Aorta (tissue), 5 donors: ENCODE measurements at regions not wholly inside any gene's neighbourhood (a gene's known extent, or its start where the extent isn't known, plus 50 kb on each side); places are given as distances from the start of the nearest gene placed in this dataset.
A peak's percentile ranks its signal among the peaks of the same experiment; 100 is the strongest.

Source experiments
- ATAC-seq: fragments of 200-7000 bp; cut with Tn5 transposase; one replicate; pipeline ENCODE4 v1.9.1; 2022; ENCODE audit warnings: moderate library complexity; ENCODE audit not compliant: low FRiP score
- DNase-seq, 2 donors: peaks; one replicate each; pipeline ENCODE4 v3.0.0-alpha.2; 2020
- H3K27ac ChIP-seq, 2 donors: one replicate each; pipeline ENCODE4 v1.5.1; 2013; ENCODE audit warnings: low read length in 2 of 2, mild to moderate bottlenecking in 2 of 2, moderate library complexity in 2 of 2, control low read depth in 1 of 2, inconsistent platforms in 1 of 2, low read depth in 1 of 2
- H3K27me3 ChIP-seq, 2 donors: one replicate each; pipeline ENCODE4 v1.6.1; 2013; ENCODE audit warnings: control low read depth in 1 of 2, low read length in 1 of 2, mild to moderate bottlenecking in 1 of 2, moderate library complexity in 1 of 2; ENCODE audit not compliant: insufficient read depth in 2 of 2, control insufficient read depth in 1 of 2
- H3K36me3 ChIP-seq, 2 donors: one replicate each; pipeline ENCODE4 v1.6.1; 2013; ENCODE audit warnings: control low read depth in 1 of 2, low read length in 1 of 2, mild to moderate bottlenecking in 1 of 2; ENCODE audit not compliant: insufficient read depth in 2 of 2, control insufficient read depth in 1 of 2
- H3K4me1 ChIP-seq, 2 donors: one replicate each; pipeline ENCODE4 v1.6.1; 2013; ENCODE audit warnings: low read length in 2 of 2, control low read depth in 1 of 2, mild to moderate bottlenecking in 1 of 2, moderate library complexity in 1 of 2; ENCODE audit not compliant: insufficient read depth in 2 of 2, control insufficient read depth in 1 of 2
- H3K4me3 ChIP-seq, 2 donors: one replicate each; pipeline ENCODE4 v1.5.1; 2013; ENCODE audit warnings: low read length in 2 of 2, control low read depth in 1 of 2, mild to moderate bottlenecking in 1 of 2
- H3K9me3 ChIP-seq: one replicate; pipeline ENCODE4 v1.6.1; 2013; ENCODE audit warnings: mild to moderate bottlenecking, low read length; ENCODE audit not compliant: control insufficient read depth
- WGBS, 2 donors: extraction: QIAGEN DNeasy Blood & Tissue Kit; methylation state at CpG; one replicate each; pipeline ENCODE4 v1.1.7; 2013; 5-methylcytosine and 5-hydroxymethylcytosine counted together
- intact Hi-C, 2 donors: fragments of 100-400 bp; cut with DNase I; formaldehyde crosslinking; loops; one replicate each; pipeline versions ENCODE4 v1.14.2 to v1.15.0; 2022
- donor health status: healthy with polysubstance abuse.
- donor health status: Bipolar disorder and iron deficiency.
- donor health status: DM: no; HTN: no; CAD: no.
- donor health status: DM: no; HTN: no; CAD: no.
- donor health status: DM: yes; HTN: yes; CAD: no.

DNA sequence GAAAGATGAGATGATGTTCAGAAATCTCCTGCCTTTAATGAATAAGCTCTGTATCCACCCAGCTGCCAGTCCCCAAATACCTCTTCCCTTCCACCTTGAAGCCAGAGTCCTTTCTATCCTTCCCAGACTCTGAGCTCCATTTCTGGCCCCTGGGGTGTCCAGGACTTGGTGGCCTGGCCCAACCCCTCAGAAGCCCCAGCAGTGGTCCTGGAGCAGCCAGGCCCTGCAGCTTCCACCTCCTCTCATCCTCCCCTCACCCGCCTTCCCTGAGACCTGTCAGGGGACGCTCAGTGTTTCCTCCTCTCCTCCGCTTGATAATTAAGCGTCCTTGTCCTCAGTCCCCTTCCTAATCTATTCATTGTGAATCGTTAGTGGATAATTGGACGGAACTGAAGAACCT lies 95.2 kb upstream of the CCL1 start:
- Histone ChIP-seq H3K4me3 (no peak overlapping the region), H3K4me1 (no peaks in the 10 kb centered on the region), H3K36me3 (no peaks in the 10 kb centered on the region), H3K27me3 (peaks cover 0 to 2% of the 10 kb centered on the region in 2 donors), H3K9me3 (no peaks in the 10 kb centered on the region), H3K27ac (no peak overlapping the region)
- peak in 1 of 2 donors; percentile 43 for DNase-seq
- no peak for ATAC-seq
- whole genome bisulfite sequencing, 2 donors, result 65 to 69% methylated on average over 6 of the region's 6 CpGs
- intact Hi-C loops, result no loop called here

DNA sequence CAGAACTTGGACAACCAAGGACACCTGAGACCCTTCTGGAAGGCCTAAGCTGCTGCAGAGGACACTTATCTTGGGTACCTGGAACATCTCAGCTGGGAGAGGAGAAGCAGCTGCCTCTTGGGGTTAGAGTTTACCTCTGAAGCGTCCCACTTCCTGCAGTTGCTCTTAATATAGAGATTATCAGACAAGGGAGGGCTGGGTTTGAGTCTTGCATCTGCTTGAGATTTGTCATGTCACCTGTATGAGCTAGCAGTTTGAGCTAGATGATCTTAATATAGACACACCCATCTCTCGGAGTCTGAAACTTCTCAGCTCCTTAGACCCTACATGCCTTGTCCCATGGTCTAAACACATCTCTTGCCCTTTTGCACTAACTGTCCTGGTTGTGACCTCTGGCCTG lies 93.1 kb upstream of the CCL1 start:
- Histone ChIP-seq H3K9me3 (no peaks in the 10 kb centered on the region), H3K4me3 (no peak overlapping the region), H3K27me3 (peaks cover 0 to 2% of the 10 kb centered on the region in 2 donors), H3K4me1 (no peaks in the 10 kb centered on the region), H3K36me3 (no peaks in the 10 kb centered on the region), H3K27ac (no peak overlapping the region)
- no peak for DNase-seq
- 55 to 71% methylated on average over 2 of the region's 2 CpGs for WGBS, 2 donors
- ATAC-seq, result no peak
- intact Hi-C loops, result no loop called here

DNA sequence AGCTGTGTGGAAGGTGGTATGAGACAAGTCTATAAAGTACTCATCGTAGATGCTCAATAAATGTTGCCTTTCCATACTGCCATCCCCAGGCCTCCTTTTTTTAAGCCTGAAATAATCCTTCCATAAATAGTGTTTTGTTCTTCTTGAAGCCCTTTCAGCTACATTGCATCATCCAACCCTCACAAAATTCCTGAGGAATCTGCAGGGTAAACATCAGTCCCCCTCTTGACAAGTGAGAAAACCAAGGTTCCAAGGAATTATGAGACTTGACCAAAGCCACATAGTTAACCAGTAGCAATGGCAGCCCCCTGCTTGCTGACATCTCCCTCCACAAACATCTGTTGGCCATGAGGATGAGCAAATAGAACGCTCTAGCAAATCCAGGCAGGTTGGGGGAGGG lies 89.7 kb upstream of the CCL1 start:
- ATAC-seq (no peak), DNase-seq (no peak)
- H3K9me3 ChIP-seq, result peaks cover 1% of the 10 kb centered on the region
- H3K4me1 ChIP-seq, result no peaks in the 10 kb centered on the region
- no peaks in the 10 kb centered on the region for H3K27me3 ChIP-seq
- no peak overlapping the region for H3K4me3 ChIP-seq
- H3K36me3 ChIP-seq, result no peaks in the 10 kb centered on the region
- intact Hi-C loops, result no loop called here
- 70 to 72% methylated on average over 2 of the region's 2 CpGs for WGBS, 2 donors
- no peak overlapping the region for H3K27ac ChIP-seq

DNA sequence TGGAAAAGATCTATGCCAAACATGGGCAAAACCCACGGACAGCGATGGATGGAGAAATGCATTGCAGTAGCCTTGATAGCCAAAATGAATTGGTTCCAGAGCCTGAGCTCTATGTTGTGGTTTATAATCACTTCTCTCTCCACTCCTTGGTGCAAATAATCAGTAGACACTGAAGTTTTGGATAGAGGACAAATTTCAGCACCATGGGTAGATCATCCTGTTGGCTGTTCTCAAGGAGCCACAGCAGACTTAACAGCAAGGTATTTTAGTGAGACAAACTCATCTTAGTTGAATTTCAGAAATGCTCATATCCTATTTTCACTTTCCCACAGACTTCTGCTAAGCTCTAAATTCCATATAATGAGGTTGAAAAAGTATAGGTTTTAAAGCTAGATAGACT lies 88.3 kb upstream of the CCL1 start:
- 70 to 83% methylated on average over 2 of the region's 2 CpGs for WGBS, 2 donors
- peaks cover 1% of the 10 kb centered on the region for H3K9me3 ChIP-seq
- intact Hi-C loops, result no loop called here
- no peaks in the 10 kb centered on the region for H3K4me1 ChIP-seq
- H3K4me3 ChIP-seq, result no peak overlapping the region
- H3K27me3 ChIP-seq, result no peaks in the 10 kb centered on the region
- DNase-seq (no peak), ATAC-seq (no peak)
- H3K36me3 ChIP-seq, result no peaks in the 10 kb centered on the region
- H3K27ac ChIP-seq, result no peak overlapping the region

DNA sequence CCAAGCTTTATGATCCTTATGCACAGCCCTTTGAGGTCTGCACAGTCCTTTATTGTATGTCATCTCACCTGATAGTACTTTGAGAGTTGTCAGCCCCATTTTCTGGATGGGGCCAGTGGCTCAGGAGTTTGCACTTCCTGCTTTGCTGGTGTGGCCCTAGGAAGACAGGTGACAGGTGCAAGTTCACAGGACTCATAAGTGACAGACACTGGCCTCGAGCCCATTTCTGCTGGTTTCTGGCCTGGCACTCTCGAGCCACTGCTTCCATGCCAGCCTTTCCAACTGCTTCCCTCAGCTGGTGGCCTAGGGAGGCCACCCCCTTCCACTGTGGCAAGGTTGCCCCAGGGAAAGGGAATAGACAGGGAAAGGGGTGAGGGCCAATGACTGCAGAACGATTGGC lies 84.4 kb upstream of the CCL1 start:
- no peaks in the 10 kb centered on the region for H3K4me1 ChIP-seq
- no peaks in the 10 kb centered on the region for H3K27me3 ChIP-seq
- no peak for ATAC-seq
- DNase-seq, result no peak
- intact Hi-C loops, result no loop called here
- H3K27ac ChIP-seq, result no peak overlapping the region
- WGBS, 2 donors, result 39 to 47% methylated on average over 3 of the region's 3 CpGs
- H3K9me3 ChIP-seq, result peaks cover 1% of the 10 kb centered on the region
- H3K36me3 ChIP-seq, result no peaks in the 10 kb centered on the region
- H3K4me3 ChIP-seq, result no peak overlapping the region

DNA sequence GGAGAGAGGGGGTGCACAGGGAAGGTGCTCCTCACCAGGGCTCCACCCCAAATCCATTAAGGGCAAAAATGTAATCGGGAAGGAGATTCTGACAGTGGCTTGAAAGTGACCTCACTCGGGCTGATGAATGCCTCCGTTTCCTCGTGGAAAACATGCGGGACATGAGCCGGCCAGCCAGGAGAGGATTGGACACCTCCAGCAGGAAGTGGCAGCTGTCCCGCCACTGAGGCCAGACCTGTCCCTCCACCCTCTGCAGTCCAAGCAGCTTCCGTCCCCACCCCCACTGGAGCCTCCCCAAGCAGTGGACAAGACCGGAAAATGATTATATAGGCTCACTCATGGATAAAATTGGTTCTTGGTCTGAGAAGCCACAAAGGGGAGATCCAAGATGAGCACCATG lies 82.1 kb upstream of the CCL1 start:
- Histone ChIP-seq H3K36me3 (no peaks in the 10 kb centered on the region), H3K4me1 (no peaks in the 10 kb centered on the region), H3K9me3 (no peaks in the 10 kb centered on the region), H3K27ac (no peak overlapping the region), H3K27me3 (no peaks in the 10 kb centered on the region), H3K4me3 (no peak overlapping the region)
- ATAC-seq (no peak), DNase-seq (no peak)
- WGBS, 2 donors, result 65 to 70% methylated on average over 9 of the region's 9 CpGs
- intact Hi-C loops, result no loop called here

DNA sequence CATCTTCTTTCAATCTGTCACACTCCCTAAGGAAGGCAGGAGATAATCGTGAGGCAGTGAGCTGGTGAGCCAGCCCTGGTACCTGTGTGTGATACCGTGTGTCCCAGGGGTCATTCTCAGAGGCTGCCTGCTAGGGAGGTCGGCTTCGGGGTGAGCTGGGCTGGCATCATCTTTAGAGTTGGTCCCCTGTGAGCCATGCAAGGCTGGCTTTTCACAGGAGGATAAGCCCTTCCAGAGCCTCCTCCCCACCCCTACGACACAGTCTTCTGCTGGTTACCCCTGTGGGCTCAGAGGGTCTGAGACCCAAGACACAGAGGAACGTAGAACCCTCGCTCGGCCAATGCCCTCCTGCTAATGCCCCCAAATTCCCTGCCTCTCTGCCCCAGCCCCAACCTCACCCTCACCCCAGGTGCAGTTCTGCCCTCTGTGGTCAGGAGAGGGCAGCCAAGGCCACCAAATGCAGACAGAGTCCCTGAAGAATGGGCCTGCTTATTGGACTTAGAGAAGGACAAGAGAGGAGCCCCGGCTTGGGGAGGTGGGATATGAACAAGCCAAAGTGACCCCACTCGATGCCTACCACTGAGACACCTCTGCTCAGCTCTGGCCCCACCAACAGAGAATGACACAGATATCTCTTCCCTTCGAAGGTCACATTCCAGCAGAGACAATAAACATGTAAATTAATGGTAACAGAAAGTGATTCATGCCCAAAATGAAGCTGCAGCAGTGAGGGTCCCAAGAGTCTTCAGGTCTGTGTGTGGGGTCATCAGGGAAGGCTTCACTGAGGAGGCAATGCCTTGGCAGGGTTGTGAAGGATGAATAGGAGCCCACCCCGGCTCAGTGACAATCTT lies 80.8 kb upstream of the CCL1 start:
- Histone ChIP-seq H3K27ac (no peak overlapping the region), H3K4me3 (no peak overlapping the region), H3K4me1 (no peaks in the 10 kb centered on the region), H3K27me3 (no peaks in the 10 kb centered on the region), H3K36me3 (no peaks in the 10 kb centered on the region), H3K9me3 (no peaks in the 10 kb centered on the region)
- intact Hi-C loops, result no loop called here
- ATAC-seq (no peak), DNase-seq (no peak)
- 45 to 49% methylated on average over 12 of the region's 12 CpGs for WGBS, 2 donors

DNA sequence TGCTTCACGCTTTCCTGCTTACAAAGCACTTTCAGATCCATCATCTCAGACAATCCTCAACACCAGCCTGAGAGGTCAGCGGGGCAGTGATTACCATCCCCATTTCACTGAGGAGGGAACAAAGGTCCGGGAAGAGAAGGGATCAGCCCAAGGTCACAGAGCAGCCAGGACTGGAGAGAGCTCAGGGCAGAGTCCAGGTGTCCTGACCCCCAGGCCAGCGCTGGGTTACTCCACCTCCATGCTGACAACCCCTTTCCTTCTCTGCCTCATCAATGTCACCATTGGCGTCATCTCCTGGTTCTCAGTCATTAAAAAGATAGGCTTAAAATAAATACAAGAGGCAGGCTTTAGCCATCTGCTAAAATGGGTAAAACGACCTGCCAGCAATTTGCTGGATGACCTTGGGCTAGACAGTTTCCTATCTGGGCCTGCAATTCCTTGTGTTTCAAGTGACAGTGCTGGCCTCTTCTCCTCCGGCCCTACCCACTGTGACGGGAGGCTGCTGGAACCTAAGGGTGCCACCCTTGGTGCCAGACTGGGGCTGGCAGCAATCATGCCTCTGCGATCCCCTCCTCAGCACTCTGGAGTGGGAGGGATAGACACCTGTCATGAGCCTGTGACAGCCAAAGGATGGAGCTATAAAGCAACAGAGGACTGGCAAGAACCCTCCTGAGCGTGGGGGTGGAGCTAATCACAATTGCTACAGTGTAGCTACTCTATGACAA lies 79.5 kb upstream of the CCL1 start:
- no peak overlapping the region for H3K4me3 ChIP-seq
- no peak for DNase-seq
- no peak overlapping the region for H3K27ac ChIP-seq
- H3K9me3 ChIP-seq, result no peaks in the 10 kb centered on the region
- no peaks in the 10 kb centered on the region for H3K4me1 ChIP-seq
- WGBS, 2 donors, result 61 to 65% methylated on average over 10 of the region's 10 CpGs
- intact Hi-C loops, result no loop called here
- no peaks in the 10 kb centered on the region for H3K27me3 ChIP-seq
- no peak for ATAC-seq
- no peaks in the 10 kb centered on the region for H3K36me3 ChIP-seq

DNA sequence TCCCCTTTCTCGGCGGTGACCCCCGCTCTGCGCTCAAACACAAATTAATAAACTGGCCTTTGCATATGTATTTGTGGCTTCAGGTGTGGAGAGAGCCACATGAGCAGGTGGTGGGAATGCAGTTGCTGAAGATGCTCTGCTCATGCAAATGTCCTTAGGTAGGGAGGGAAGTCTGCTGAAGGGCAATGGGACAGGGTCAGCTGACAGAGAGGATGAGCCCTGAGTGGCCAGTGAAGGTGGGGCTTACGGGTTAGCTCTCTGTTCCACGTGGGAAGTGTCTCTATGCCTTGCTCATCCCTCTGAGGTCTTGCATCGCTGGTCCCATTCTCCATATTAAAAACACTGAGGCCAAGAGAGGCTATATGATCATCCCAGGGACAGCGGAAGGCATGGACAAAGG lies 74.2 kb upstream of the CCL1 start:
- no peak overlapping the region for H3K27ac ChIP-seq
- no peaks in the 10 kb centered on the region for H3K27me3 ChIP-seq
- 79 to 86% methylated on average over 8 of the region's 8 CpGs for WGBS, 2 donors
- no peaks in the 10 kb centered on the region for H3K9me3 ChIP-seq
- ATAC-seq (no peak), DNase-seq (no peak)
- no peaks in the 10 kb centered on the region for H3K36me3 ChIP-seq
- intact Hi-C loops, result no loop called here
- no peaks in the 10 kb centered on the region for H3K4me1 ChIP-seq
- H3K4me3 ChIP-seq, result no peak overlapping the region
